Activated T-cell treated with anti-CD3 and anti-CD28 coated beads, Interleukin-2, amount 50 U/mL, for 1 hour (primary cell): ENCODE measurements at regions not wholly inside any gene's neighbourhood (a gene's known extent, or its start where the extent isn't known, plus 50 kb on each side); places are given as distances from the start of the nearest gene placed in this dataset.
"Not testable (repeated sequence)": the region's sequence is repeated elsewhere in the genome, so short reads cannot be mapped to it uniquely, and the experiment has no call there.

ENCODE experiments used
- DNase-seq: peaks from one replicate; pipeline ENCODE4 v3.0.0-alpha.2; 2020

- DNase-seq, result not testable (repeated sequence)
Measured at GRCh38 chr15:95153201-95153600, 921.8 kb downstream of the MCTP2 start.

GRCh38 chr15:95160316-95160715 is 929.0 kb downstream of the MCTP2 start:
- DNase-seq, result no peak

- DNase-seq, result no peak
Measured at GRCh38 chr15:95162069-95162468, 930.7 kb downstream of the MCTP2 start.

- DNase-seq, result no peak
Measured at GRCh38 chr15:95162531-95162930, 931.2 kb downstream of the MCTP2 start.

GRCh38 chr15:95162967-95163531 is 931.7 kb downstream of the MCTP2 start:
- DNase-seq, result no peak

GRCh38 chr15:95168152-95168551 is 936.8 kb downstream of the MCTP2 start:
- no peak for DNase-seq

GRCh38 chr15:95168951-95169431 is 937.6 kb downstream of the MCTP2 start:
- DNase-seq, result no peak

GRCh38 chr15:95169541-95170459 is 938.4 kb downstream of the MCTP2 start:
- no peak for DNase-seq

- DNase-seq, result no peak
Measured at GRCh38 chr15:95170561-95171380, 939.4 kb downstream of the MCTP2 start.

- DNase-seq, result no peak
Measured at GRCh38 chr15:95171564-95171963, 940.2 kb downstream of the MCTP2 start.

GRCh38 chr15:95174301-95175259 is 943.2 kb downstream of the MCTP2 start:
- DNase-seq, result no peak

GRCh38 chr15:95175914-95176658 is 944.7 kb downstream of the MCTP2 start:
- DNase-seq, result no peak

GRCh38 chr15:95176794-95177577 is 945.6 kb downstream of the MCTP2 start:
- DNase-seq, result no peak

- DNase-seq, result no peak
Measured at GRCh38 chr15:95180530-95180929, 949.2 kb downstream of the MCTP2 start.

GRCh38 chr15:95182091-95182490 is 950.7 kb downstream of the MCTP2 start:
- DNase-seq, result no peak

- no peak for DNase-seq
Measured at GRCh38 chr15:95192923-95193322, 961.6 kb downstream of the MCTP2 start.

GRCh38 chr15:95194746-95195145 is 963.4 kb downstream of the MCTP2 start:
- DNase-seq, result no peak

- DNase-seq, result no peak
Measured at GRCh38 chr15:95196176-95196915, 965.0 kb downstream of the MCTP2 start.

- no peak for DNase-seq
Measured at GRCh38 chr15:95202569-95203349, 971.4 kb downstream of the MCTP2 start.
